Pons (tissue), 1 donor: ENCODE measurements at regions not wholly inside any gene's neighbourhood (a gene's known extent, or its start where the extent isn't known, plus 50 kb on each side); places are given as distances from the start of the nearest gene placed in this dataset.
"Not testable (repeated sequence)": the region's sequence is repeated elsewhere in the genome, so short reads cannot be mapped to it uniquely, and the experiment has no call there.

ENCODE experiments used
- DNase-seq: peaks from one replicate; pipeline ENCODE4 v3.0.0-alpha.2; 2016; ENCODE audit warnings: low spot score

- DNase-seq, result peak; percentile 68
Observed at GRCh38 chr15:77944002-77944867, 133.3 kb downstream of the TBC1D2B start.

- no peak for DNase-seq
Observed at GRCh38 chr15:77942611-77943211, 134.8 kb downstream of the TBC1D2B start.

- not testable (repeated sequence) for DNase-seq
Observed at GRCh38 chr15:77941090-77941827, 136.3 kb downstream of the TBC1D2B start.

- DNase-seq, result no peak
Observed at GRCh38 chr15:77940381-77940947, 137.0 kb downstream of the TBC1D2B start.

- no peak for DNase-seq
Observed at GRCh38 chr15:77939851-77940250, 137.7 kb downstream of the TBC1D2B start.

- DNase-seq, result not testable (repeated sequence)
Observed at GRCh38 chr15:77939026-77939425, 138.5 kb downstream of the TBC1D2B start.

GRCh38 chr15:77938546-77938945 is 139.0 kb downstream of the TBC1D2B start:
- DNase-seq, result not testable (repeated sequence)

- not testable (repeated sequence) for DNase-seq
Observed at GRCh38 chr15:77936567-77936966, 140.9 kb downstream of the TBC1D2B start.

GRCh38 chr15:77934516-77934915 is 143.0 kb downstream of the TBC1D2B start:
- DNase-seq, result not testable (repeated sequence)

GRCh38 chr15:77930907-77931306 is 146.6 kb downstream of the TBC1D2B start:
- DNase-seq, result not testable (repeated sequence)

GRCh38 chr15:77930490-77930889 is 147.0 kb downstream of the TBC1D2B start:
- not testable (repeated sequence) for DNase-seq

- DNase-seq, result not testable (repeated sequence)
Observed at GRCh38 chr15:77926789-77927188, 150.7 kb downstream of the TBC1D2B start.

GRCh38 chr15:77926296-77926695 is 151.2 kb downstream of the TBC1D2B start:
- not testable (repeated sequence) for DNase-seq

GRCh38 chr15:77925101-77925500 is 152.4 kb downstream of the TBC1D2B start:
- DNase-seq, result not testable (repeated sequence)

- no peak for DNase-seq
Observed at GRCh38 chr15:77921664-77922063, 155.8 kb downstream of the TBC1D2B start.

- not testable (repeated sequence) for DNase-seq
Observed at GRCh38 chr15:77916966-77917635, 160.4 kb downstream of the TBC1D2B start.

- not testable (repeated sequence) for DNase-seq
Observed at GRCh38 chr15:77915961-77916330, 161.6 kb downstream of the TBC1D2B start.

GRCh38 chr15:77915261-77915960 is 162.1 kb downstream of the TBC1D2B start:
- no peak for DNase-seq

- DNase-seq, result not testable (repeated sequence)
Observed at GRCh38 chr15:77914531-77914930, 163.0 kb downstream of the TBC1D2B start.

- peak; percentile 77 for DNase-seq
Observed at GRCh38 chr15:77910030-77910911, 167.2 kb downstream of the TBC1D2B start.
